ENCODE measurements at regions not wholly inside any gene's neighbourhood (a gene's known extent, or its start where the extent isn't known, plus 50 kb on each side); places are given as distances from the start of the nearest gene placed in this dataset.
"Not testable (repeated sequence)": the region's sequence is repeated elsewhere in the genome, so short reads cannot be mapped to it uniquely, and the experiment has no call there.

DNA sequence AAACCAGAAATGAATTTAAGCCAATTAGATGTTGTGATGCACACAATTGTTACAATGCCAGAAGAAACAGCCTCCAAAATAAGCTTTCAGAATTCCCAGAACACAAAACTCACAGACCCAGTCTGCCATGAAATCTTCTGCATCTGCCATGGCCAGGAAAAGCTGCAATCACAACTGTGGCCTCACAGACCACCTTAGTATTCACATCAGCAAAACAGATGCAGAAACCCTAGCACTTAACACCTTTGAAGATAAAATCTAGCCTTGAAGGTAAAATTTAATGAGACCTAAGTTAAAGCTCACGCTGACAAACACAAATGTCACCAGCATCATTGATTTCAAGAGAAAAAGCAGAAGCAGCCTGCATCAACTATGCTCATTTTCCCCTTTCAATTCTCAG is 566.8 kb upstream of the TMPRSS15 start:
- DNase-seq, result no peak

DNA sequence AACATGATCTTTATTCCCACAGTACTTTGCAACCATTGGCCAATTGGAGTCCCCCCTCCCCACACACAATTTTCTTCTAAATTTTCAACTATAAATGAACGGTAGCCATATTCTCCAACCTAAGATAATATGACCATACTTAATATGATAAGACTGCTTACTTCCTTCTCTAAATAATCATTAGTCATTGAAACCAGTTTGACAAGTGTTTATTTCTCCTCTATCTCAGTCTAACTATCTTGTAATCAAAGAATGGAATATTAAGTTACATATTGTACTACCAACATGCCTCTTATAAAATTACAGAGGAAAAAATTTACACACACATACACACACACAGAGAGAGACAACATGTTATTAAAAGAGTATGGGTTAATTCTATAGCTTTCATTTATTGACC is 567.4 kb upstream of the TMPRSS15 start:
- no peak for DNase-seq

- no peak for DNase-seq
Observed at GRCh38 chr21:18985584-18985983, 582.0 kb upstream of the TMPRSS15 start.

DNA sequence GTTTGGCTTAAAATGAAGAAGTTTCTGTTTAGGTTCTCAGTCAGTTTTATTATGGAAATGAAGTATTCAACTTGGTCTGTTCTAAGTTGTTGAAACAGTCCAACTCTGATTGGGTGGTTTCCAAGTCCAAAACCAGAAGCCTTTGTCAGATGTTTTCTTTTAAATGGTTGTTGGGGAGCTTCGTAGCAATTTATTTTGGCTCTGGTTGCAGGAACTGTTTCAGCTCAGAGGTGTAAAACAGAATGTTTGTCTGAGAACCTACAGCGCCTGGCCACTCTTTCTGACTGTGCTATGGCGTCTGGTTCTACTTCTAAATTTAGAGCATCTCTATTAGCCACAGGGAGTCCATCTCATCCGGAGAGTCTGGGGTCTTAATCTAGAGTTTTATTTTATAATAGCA is 582.6 kb upstream of the TMPRSS15 start:
- no peak for DNase-seq

DNA sequence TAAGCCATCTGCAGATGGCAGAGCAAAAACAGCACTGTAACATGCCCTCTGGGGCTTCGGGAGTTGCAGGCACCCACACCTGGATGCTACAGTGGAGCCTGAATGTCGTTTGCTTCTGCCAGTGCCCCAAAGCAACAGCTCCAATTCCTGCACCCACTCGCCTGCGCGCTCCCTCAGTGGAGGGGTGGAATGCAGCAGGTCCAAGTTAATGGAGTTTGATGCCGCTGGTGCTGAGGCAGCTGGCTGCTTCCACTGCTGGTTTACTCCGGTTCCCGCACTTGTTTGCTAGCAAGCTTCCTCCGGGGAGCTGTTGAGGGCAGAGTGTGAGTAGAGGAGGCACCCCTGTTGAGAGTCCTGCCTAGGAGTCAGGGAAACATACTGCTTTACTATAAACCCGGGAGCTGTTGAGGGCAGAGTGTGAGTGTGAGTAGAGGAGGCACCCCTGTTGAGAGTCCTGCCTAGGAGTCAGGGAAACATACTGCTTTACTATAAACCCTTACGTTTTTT is 584.0 kb upstream of the TMPRSS15 start:
- DNase-seq, result no peak

GRCh38 chr21:18989953-18990495 is 586.4 kb upstream of the TMPRSS15 start:
- DNase-seq, result no peak

DNA sequence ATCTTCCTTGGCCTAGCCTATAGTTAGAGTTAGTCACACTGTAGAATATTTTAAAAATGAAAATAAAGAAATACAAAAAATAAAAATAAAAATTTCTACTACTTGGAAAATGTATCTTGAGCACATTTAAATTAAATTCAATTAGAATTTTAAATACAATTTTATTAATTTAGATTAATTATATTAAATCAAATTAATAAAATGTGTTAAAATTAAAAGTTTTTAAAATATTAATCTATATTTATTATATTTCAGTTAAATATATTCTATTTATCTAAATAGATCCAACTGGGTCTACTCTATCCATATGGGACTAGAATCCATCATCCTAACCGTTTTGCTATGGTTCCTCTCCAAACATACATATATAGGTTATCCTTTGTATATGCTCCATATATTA is 588.3 kb upstream of the TMPRSS15 start:
- no peak for DNase-seq

DNA sequence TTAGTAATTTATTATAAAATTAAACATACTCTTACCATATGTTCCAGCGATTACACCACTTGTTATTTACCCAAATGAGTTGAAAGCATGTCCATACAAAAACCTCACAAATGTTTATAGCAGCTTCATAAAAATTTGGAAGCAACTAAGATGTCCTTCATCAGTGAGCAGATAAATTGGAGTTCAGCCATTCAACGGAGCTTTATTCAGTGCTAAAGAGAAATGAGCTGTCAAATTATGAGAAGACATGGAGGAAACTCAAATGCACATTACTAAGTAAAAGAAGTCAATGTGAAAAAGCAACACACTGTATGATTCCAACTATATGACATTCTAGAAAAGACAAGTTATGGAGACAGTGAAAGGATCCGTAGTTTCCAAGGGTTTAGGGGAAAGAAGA is 606.7 kb upstream of the TMPRSS15 start:
- DNase-seq, result no peak

- DNase-seq, result no peak
Observed at GRCh38 chr21:19010996-19011395, 607.4 kb upstream of the TMPRSS15 start.

- DNase-seq, result no peak
Observed at GRCh38 chr21:19011451-19011850, 607.9 kb upstream of the TMPRSS15 start.

DNA sequence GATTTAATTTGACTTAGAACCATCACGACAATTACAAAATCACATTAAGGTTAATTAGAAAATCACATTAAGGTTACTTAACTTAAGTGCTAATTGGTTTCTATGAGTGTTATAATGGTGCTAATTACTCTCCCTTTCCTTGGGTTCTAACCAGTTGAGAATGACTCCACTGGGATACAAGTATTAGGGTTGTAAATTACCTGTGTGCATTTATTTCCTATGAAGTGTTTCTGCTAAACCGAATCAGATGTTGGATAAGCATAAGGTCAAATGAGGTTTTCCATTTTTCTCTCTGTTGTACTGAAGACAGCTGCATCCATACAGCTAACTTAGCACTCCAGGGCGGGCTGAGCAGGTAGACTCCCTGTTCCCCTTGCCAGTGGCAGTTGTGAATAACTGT is 610.3 kb upstream of the TMPRSS15 start:
- no peak for DNase-seq

- no peak for DNase-seq
Observed at GRCh38 chr21:19018529-19018928, 614.9 kb upstream of the TMPRSS15 start.

- DNase-seq, result no peak
Observed at GRCh38 chr21:19022978-19023377, 619.4 kb upstream of the TMPRSS15 start.

- DNase-seq, result no peak
Observed at GRCh38 chr21:19026911-19027310, 623.3 kb upstream of the TMPRSS15 start.

GRCh38 chr21:19029816-19030215 is 626.2 kb upstream of the TMPRSS15 start:
- no peak for DNase-seq

DNA sequence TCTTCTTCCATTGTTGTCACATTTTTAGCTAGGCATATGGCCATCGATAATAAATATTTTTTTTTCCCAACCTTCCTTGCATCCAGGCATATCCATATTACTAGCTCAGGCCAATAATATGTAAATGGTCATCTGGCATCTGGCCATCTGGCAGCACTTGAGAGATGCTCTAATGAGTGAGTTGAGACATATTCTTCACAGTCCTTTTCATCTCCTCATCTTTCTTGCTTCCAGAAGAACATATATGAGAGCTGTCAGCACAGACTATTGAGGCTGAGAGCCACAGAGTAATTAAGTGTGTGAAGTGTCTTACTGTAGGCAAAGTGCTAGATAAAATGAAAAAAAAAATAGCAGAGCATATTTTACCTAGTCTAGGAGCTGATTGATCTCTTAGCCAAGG is 628.4 kb upstream of the TMPRSS15 start:
- DNase-seq, result no peak

- no peak for DNase-seq
Observed at GRCh38 chr21:19034041-19034440, 630.5 kb upstream of the TMPRSS15 start.

GRCh38 chr21:19034560-19034959 is 631.0 kb upstream of the TMPRSS15 start:
- no peak for DNase-seq

GRCh38 chr21:19045876-19046275 is 642.3 kb upstream of the TMPRSS15 start:
- DNase-seq, result no peak

DNA sequence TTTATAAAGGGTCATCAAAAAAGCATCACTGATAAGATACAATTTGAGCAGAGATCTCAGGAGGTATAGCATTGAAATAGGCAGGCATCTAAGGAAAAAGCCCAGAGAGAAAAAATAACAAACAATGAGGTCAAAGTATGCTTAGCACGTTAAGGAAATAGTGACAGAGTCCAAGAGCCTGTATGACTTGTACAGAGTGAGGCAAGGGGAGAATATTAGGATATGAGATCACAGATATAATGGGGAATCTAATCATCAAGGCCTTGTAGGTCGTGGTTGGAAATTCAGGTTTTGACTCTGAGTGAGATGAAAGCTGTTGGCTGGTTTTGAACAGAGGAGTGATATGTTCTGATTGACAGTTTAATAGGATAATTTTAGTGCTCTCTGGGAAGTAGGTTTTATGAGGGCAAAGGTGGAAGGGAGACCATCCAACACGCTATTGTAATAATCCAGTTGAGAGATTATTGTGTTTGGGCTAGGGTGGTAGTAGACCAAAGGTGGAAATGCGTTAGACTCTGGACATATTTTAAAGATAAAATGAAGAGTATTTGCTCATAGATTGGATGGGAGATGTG is 644.6 kb upstream of the TMPRSS15 start:
- no peak for DNase-seq

- DNase-seq, result no peak
Observed at GRCh38 chr21:19049567-19049966, 646.0 kb upstream of the TMPRSS15 start.

GRCh38 chr21:19065164-19065563 is 661.6 kb upstream of the TMPRSS15 start:
- DNase-seq, result no peak

GRCh38 chr21:19076031-19076430 is 672.4 kb upstream of the TMPRSS15 start:
- no peak for DNase-seq

GRCh38 chr21:19109694-19110093 is 706.1 kb upstream of the TMPRSS15 start:
- DNase-seq, result no peak

GRCh38 chr21:19119259-19119658 is 715.7 kb upstream of the TMPRSS15 start:
- not testable (repeated sequence) for DNase-seq
